ENCODE measurements at regions not wholly inside any gene's neighbourhood (a gene's known extent, or its start where the extent isn't known, plus 50 kb on each side); places are given as distances from the start of the nearest gene placed in this dataset.
"Not testable (repeated sequence)": the region's sequence is repeated elsewhere in the genome, so short reads cannot be mapped to it uniquely, and the experiment has no call there.

GRCh38 chr9:79083621-79084020 lies 488.1 kb upstream of the TLE4 start:
- Histone ChIP-seq H3K4me1 (ENCODE audit: control insufficient read depth in 3 of 3, insufficient read depth in 2 of 3, low read depth in 1 of 3, low read length in 2 of 3) (no peaks in the 10 kb centered on the region), H3K36me3 (ENCODE audit: control insufficient read depth in 3 of 3, insufficient read depth in 2 of 3, low read depth in 1 of 3, low read length in 3 of 3) (no peaks in the 10 kb centered on the region), H3K27ac (ENCODE audit: low read depth in 1 of 3, low read length in 2 of 3) (no peak overlapping the region), H3K9me3 (ENCODE audit: control insufficient read depth in 2 of 2, insufficient read depth in 1 of 2, low read depth in 1 of 2, low read length in 1 of 2) (peaks cover 0 to 4% of the 10 kb centered on the region in 2 donors), H3K27me3 (ENCODE audit: control insufficient read depth in 3 of 3, insufficient read depth in 3 of 3, low read length in 3 of 3) (no peaks in the 10 kb centered on the region), H3K4me3 (ENCODE audit: low read depth in 1 of 3, low read length in 3 of 3) (no peak overlapping the region)
- 66 to 77% (median 70%) methylated on average over 3 of the region's 3 CpGs for WGBS, 3 donors
- DNase-seq (no peak), FAIRE-seq (no peak)

- no peak for DNase-seq
- Histone ChIP-seq H3K36me3 (ENCODE audit: control insufficient read depth in 3 of 3, insufficient read depth in 2 of 3, low read depth in 1 of 3, low read length in 3 of 3) (no peaks in the 10 kb centered on the region), H3K27ac (ENCODE audit: low read depth in 1 of 3, low read length in 2 of 3) (no peak overlapping the region), H3K27me3 (ENCODE audit: control insufficient read depth in 3 of 3, insufficient read depth in 3 of 3, low read length in 3 of 3) (no peaks in the 10 kb centered on the region), H3K4me3 (ENCODE audit: low read depth in 1 of 3, low read length in 3 of 3) (no peak overlapping the region), H3K4me1 (ENCODE audit: control insufficient read depth in 3 of 3, insufficient read depth in 2 of 3, low read depth in 1 of 3, low read length in 2 of 3) (no peaks in the 10 kb centered on the region), H3K9me3 (ENCODE audit: control insufficient read depth in 2 of 2, insufficient read depth in 1 of 2, low read depth in 1 of 2, low read length in 1 of 2) (peaks cover 0 to 9% of the 10 kb centered on the region in 2 donors)
- WGBS, 3 donors: 85 to 94% (median 92%) methylated on average over 2 of the region's 2 CpGs
- FAIRE-seq: no peak
Observed at GRCh38 chr9:79087133-79087532, 484.6 kb upstream of the TLE4 start.

- FAIRE-seq (no peak), DNase-seq (no peak)
- Histone ChIP-seq H3K9me3 (ENCODE audit: control insufficient read depth in 2 of 2, insufficient read depth in 1 of 2, low read depth in 1 of 2, low read length in 1 of 2) (peaks cover 0 to 9% of the 10 kb centered on the region in 2 donors), H3K4me1 (ENCODE audit: control insufficient read depth in 3 of 3, insufficient read depth in 2 of 3, low read depth in 1 of 3, low read length in 2 of 3) (no peaks in the 10 kb centered on the region), H3K27me3 (ENCODE audit: control insufficient read depth in 3 of 3, insufficient read depth in 3 of 3, low read length in 3 of 3) (no peaks in the 10 kb centered on the region), H3K4me3 (ENCODE audit: low read depth in 1 of 3, low read length in 3 of 3) (no peak overlapping the region), H3K27ac (ENCODE audit: low read depth in 1 of 3, low read length in 2 of 3) (no peak overlapping the region), H3K36me3 (ENCODE audit: control insufficient read depth in 3 of 3, insufficient read depth in 2 of 3, low read depth in 1 of 3, low read length in 3 of 3) (no peaks in the 10 kb centered on the region)
Observed at GRCh38 chr9:79089054-79089560, 482.7 kb upstream of the TLE4 start.

- H3K4me1 ChIP-seq (ENCODE audit: control insufficient read depth in 3 of 3, insufficient read depth in 2 of 3, low read depth in 1 of 3, low read length in 2 of 3); H3K36me3 ChIP-seq (ENCODE audit: control insufficient read depth in 3 of 3, insufficient read depth in 2 of 3, low read depth in 1 of 3, low read length in 3 of 3); H3K4me3 ChIP-seq (ENCODE audit: low read depth in 1 of 3, low read length in 3 of 3); H3K27ac ChIP-seq (ENCODE audit: low read depth in 1 of 3, low read length in 2 of 3); DNase-seq; H3K27me3 ChIP-seq (ENCODE audit: control insufficient read depth in 3 of 3, insufficient read depth in 3 of 3, low read length in 3 of 3); FAIRE-seq; H3K9me3 ChIP-seq (ENCODE audit: control insufficient read depth in 2 of 2, insufficient read depth in 1 of 2, low read depth in 1 of 2, low read length in 1 of 2): not testable (repeated sequence)
- 47 to 61% (median 52%) methylated on average over 2 of the region's 2 CpGs for WGBS, 3 donors
Observed at GRCh38 chr9:79089851-79090250, 481.9 kb upstream of the TLE4 start.

GRCh38 chr9:79103257-79103656 lies 468.5 kb upstream of the TLE4 start:
- FAIRE-seq; H3K27me3 ChIP-seq (ENCODE audit: control insufficient read depth in 3 of 3, insufficient read depth in 3 of 3, low read length in 3 of 3); DNase-seq; H3K36me3 ChIP-seq (ENCODE audit: control insufficient read depth in 3 of 3, insufficient read depth in 2 of 3, low read depth in 1 of 3, low read length in 3 of 3); H3K9me3 ChIP-seq (ENCODE audit: control insufficient read depth in 2 of 2, insufficient read depth in 1 of 2, low read depth in 1 of 2, low read length in 1 of 2); H3K4me1 ChIP-seq (ENCODE audit: control insufficient read depth in 3 of 3, insufficient read depth in 2 of 3, low read depth in 1 of 3, low read length in 2 of 3); H3K4me3 ChIP-seq (ENCODE audit: low read depth in 1 of 3, low read length in 3 of 3); H3K27ac ChIP-seq (ENCODE audit: low read depth in 1 of 3, low read length in 2 of 3): not testable (repeated sequence)
- 91 to 93% (median 92%) methylated on average over 15 to 17 of the region's 17 CpGs for WGBS, 3 donors

- Histone ChIP-seq H3K9me3 (ENCODE audit: control insufficient read depth in 2 of 2, insufficient read depth in 1 of 2, low read depth in 1 of 2, low read length in 1 of 2) (peaks cover 0 to 8% of the 10 kb centered on the region in 2 donors), H3K27me3 (ENCODE audit: control insufficient read depth in 3 of 3, insufficient read depth in 3 of 3, low read length in 3 of 3) (no peaks in the 10 kb centered on the region), H3K27ac (ENCODE audit: low read depth in 1 of 3, low read length in 2 of 3) (no peak overlapping the region), H3K4me3 (ENCODE audit: low read depth in 1 of 3, low read length in 3 of 3) (no peak overlapping the region), H3K4me1 (ENCODE audit: control insufficient read depth in 3 of 3, insufficient read depth in 2 of 3, low read depth in 1 of 3, low read length in 2 of 3) (no peaks in the 10 kb centered on the region), H3K36me3 (ENCODE audit: control insufficient read depth in 3 of 3, insufficient read depth in 2 of 3, low read depth in 1 of 3, low read length in 3 of 3) (no peaks in the 10 kb centered on the region)
- FAIRE-seq (no peak), DNase-seq (no peak)
- 88 to 97% (median 94%) methylated on average over 1 of the region's 1 CpG for WGBS, 3 donors
Observed at GRCh38 chr9:79104216-79104615, 467.5 kb upstream of the TLE4 start.

- Histone ChIP-seq H3K9me3 (ENCODE audit: control insufficient read depth in 2 of 2, insufficient read depth in 1 of 2, low read depth in 1 of 2, low read length in 1 of 2) (peaks cover 0 to 8% of the 10 kb centered on the region in 2 donors), H3K36me3 (ENCODE audit: control insufficient read depth in 3 of 3, insufficient read depth in 2 of 3, low read depth in 1 of 3, low read length in 3 of 3) (no peaks in the 10 kb centered on the region), H3K4me3 (ENCODE audit: low read depth in 1 of 3, low read length in 3 of 3) (no peak overlapping the region), H3K27me3 (ENCODE audit: control insufficient read depth in 3 of 3, insufficient read depth in 3 of 3, low read length in 3 of 3) (no peaks in the 10 kb centered on the region), H3K4me1 (ENCODE audit: control insufficient read depth in 3 of 3, insufficient read depth in 2 of 3, low read depth in 1 of 3, low read length in 2 of 3) (no peaks in the 10 kb centered on the region), H3K27ac (ENCODE audit: low read depth in 1 of 3, low read length in 2 of 3) (no peak overlapping the region)
- 81 to 83% (median 82%) methylated on average over 2 of the region's 2 CpGs for WGBS, 3 donors
- DNase-seq (no peak), FAIRE-seq (no peak)
Observed at GRCh38 chr9:79104951-79105350, 466.8 kb upstream of the TLE4 start.

- no peak for FAIRE-seq
Observed at GRCh38 chr9:79107911-79108676, 463.7 kb upstream of the TLE4 start.

GRCh38 chr9:79111653-79112052 lies 460.1 kb upstream of the TLE4 start:
- H3K36me3 ChIP-seq (ENCODE audit: control insufficient read depth in 3 of 3, insufficient read depth in 2 of 3, low read depth in 1 of 3, low read length in 3 of 3): no peaks in the 10 kb centered on the region
- H3K9me3 ChIP-seq (ENCODE audit: control insufficient read depth in 2 of 2, insufficient read depth in 1 of 2, low read depth in 1 of 2, low read length in 1 of 2): peaks cover 0 to 8% of the 10 kb centered on the region in 2 donors
- DNase-seq: no peak
- 81 to 88% (median 84%) methylated on average over 4 of the region's 4 CpGs for WGBS, 3 donors
- H3K4me1 ChIP-seq (ENCODE audit: control insufficient read depth in 3 of 3, insufficient read depth in 2 of 3, low read depth in 1 of 3, low read length in 2 of 3): no peaks in the 10 kb centered on the region
- H3K27me3 ChIP-seq (ENCODE audit: control insufficient read depth in 3 of 3, insufficient read depth in 3 of 3, low read length in 3 of 3): no peaks in the 10 kb centered on the region
- H3K4me3 ChIP-seq (ENCODE audit: low read depth in 1 of 3, low read length in 3 of 3): no peak overlapping the region
- no peak for FAIRE-seq
- H3K27ac ChIP-seq (ENCODE audit: low read depth in 1 of 3, low read length in 2 of 3): no peak overlapping the region

More at GRCh38 chr9:79107911-79108676, 463.7 kb upstream of the TLE4 start:
- Histone ChIP-seq H3K27me3 (ENCODE audit: control insufficient read depth in 3 of 3, insufficient read depth in 3 of 3, low read length in 3 of 3) (no peaks in the 10 kb centered on the region), H3K9me3 (ENCODE audit: control insufficient read depth in 2 of 2, insufficient read depth in 1 of 2, low read depth in 1 of 2, low read length in 1 of 2) (peaks cover 0 to 8% of the 10 kb centered on the region in 2 donors), H3K36me3 (ENCODE audit: control insufficient read depth in 3 of 3, insufficient read depth in 2 of 3, low read depth in 1 of 3, low read length in 3 of 3) (no peaks in the 10 kb centered on the region), H3K4me1 (ENCODE audit: control insufficient read depth in 3 of 3, insufficient read depth in 2 of 3, low read depth in 1 of 3, low read length in 2 of 3) (no peaks in the 10 kb centered on the region), H3K4me3 (ENCODE audit: low read depth in 1 of 3, low read length in 3 of 3) (no peak overlapping the region), H3K27ac (ENCODE audit: low read depth in 1 of 3, low read length in 2 of 3) (no peak overlapping the region)
- 69 to 75% (median 72%) methylated on average over 3 of the region's 3 CpGs for WGBS, 3 donors
- DNase-seq: no peak

Data from small intestine (tissue), 7 donors.